HG02623 (cell line): ENCODE measurements at regions not wholly inside any gene's neighbourhood (a gene's known extent, or its start where the extent isn't known, plus 50 kb on each side); places are given as distances from the start of the nearest gene placed in this dataset.

Experiments used
- ATAC-seq: cut with Tn5 transposase; IDR thresholded peaks from one replicate; pipeline ENCODE4 v1.9.1; 2021; ENCODE audit warnings: moderate library complexity; ENCODE audit not compliant: unreplicated experiment

GRCh38 chr3:147582642-147583041 lies 173.5 kb downstream of the ZIC1 start:
- ATAC-seq: no peak

GRCh38 chr3:147589016-147589415 lies 179.9 kb downstream of the ZIC1 start:
- ATAC-seq: no peak

DNA sequence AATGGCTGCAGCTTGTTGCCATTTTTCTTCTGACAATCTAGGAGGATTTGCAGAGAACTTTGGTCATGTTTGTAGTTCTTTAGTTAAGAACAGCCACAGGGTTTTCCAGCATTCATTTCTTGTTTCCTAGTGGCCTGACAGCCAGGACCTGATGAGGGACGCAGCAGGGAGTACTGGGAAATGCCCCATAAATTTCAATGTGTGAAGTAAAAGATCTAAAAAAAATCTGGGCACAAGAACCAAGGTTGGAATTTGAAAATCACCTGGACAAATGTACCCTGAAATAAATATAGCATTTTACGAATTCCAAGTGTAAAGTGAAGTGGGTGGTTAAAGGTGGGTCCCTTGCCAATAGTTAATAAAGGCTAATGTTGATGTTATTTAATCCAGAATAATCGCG lies 195.0 kb downstream of the ZIC1 start:
- ATAC-seq: no peak

DNA sequence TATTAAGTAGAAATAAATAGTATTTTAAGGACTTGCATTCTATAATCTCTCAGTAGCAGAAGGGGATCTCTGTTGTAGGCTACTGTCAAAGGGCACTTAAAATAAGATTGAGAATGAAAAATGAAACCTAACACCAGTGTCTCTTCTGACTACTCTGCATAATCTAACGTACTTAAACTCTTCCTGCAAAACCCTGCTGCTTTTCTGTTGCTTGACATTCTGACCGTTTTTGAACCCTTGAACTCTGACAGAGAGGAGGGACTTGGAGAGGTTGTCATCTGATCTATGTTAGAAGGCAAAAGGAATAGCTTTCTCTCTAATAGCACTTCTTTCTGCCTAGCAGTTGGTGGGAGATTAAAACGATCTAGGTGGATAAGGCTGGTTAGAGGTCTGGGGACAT lies 204.6 kb downstream of the ZIC1 start:
- ATAC-seq: peak; percentile 53

DNA sequence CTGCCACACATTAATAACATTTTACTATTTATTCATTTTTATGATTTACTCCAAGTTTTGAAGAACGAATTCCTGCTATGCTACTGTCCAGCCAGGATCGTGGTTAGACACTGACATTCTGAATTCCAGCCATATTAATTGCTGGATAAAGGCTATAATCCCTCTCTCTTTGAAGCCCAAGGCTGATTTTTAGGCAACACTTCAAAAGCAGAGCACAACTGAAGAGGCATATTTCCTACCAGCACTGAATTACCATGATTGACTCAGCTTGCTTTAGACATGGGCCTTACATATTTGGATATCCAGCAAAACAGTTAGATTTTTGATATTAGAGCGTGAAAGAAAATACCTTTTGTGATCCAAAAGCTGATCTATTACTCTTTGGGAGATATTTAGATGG lies 205.0 kb downstream of the ZIC1 start:
- ATAC-seq: no peak

- no peak for ATAC-seq
Measured at GRCh38 chr3:147615035-147615434, 205.9 kb downstream of the ZIC1 start.

GRCh38 chr3:147616998-147617619 lies 207.9 kb downstream of the ZIC1 start:
- ATAC-seq: no peak

- ATAC-seq: no peak
Measured at GRCh38 chr3:147618691-147619090, 209.5 kb downstream of the ZIC1 start.

- no peak for ATAC-seq
Measured at GRCh38 chr3:147619921-147620560, 210.9 kb downstream of the ZIC1 start.

GRCh38 chr3:147620906-147621305 lies 211.7 kb downstream of the ZIC1 start:
- ATAC-seq: no peak

DNA sequence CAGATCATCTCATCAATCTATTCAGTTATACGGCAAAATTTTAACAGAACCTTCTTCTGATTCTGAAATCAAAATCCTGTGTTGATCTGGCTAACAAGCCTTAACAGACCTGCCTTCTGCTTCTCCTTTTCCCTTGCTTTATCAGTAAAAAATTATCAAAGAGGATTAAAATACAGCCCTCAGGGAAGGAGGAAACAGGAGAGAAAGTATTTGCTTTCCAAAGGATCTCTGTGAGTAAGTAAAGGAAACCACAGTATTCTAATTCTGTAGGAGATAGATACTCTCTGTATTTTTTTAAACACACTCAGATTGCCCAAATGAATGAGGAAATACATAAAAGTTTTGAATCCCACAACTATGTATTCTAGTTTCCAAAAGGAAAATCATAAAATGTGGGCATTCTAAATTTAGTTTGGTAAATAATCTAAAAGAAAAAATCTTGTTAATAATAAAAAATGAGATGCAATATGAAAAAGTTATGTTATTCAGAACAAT lies 221.8 kb downstream of the ZIC1 start:
- no peak for ATAC-seq

DNA sequence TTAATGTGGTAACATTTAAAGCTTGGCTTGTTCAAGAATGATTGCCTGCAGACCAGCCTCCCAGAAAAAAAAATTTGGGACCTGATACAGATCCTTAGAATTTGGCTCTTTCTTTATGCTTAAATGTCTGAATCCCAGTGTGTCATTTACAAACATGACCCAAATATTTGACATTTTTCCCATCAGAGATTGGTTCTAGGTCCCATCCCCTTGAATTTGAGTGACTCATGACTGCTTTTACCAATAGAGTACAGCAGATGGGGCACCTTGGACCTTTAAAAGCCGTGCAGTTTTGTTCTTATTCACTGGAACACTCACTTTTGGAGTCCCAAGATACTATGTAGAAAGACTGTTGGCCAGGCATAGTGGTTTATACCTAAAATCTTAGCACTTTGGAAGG lies 231.6 kb downstream of the ZIC1 start:
- no peak for ATAC-seq

GRCh38 chr3:147645761-147646160 lies 236.6 kb downstream of the ZIC1 start:
- ATAC-seq: no peak

- ATAC-seq: no peak
Measured at GRCh38 chr3:147649475-147649874, 240.3 kb downstream of the ZIC1 start.

DNA sequence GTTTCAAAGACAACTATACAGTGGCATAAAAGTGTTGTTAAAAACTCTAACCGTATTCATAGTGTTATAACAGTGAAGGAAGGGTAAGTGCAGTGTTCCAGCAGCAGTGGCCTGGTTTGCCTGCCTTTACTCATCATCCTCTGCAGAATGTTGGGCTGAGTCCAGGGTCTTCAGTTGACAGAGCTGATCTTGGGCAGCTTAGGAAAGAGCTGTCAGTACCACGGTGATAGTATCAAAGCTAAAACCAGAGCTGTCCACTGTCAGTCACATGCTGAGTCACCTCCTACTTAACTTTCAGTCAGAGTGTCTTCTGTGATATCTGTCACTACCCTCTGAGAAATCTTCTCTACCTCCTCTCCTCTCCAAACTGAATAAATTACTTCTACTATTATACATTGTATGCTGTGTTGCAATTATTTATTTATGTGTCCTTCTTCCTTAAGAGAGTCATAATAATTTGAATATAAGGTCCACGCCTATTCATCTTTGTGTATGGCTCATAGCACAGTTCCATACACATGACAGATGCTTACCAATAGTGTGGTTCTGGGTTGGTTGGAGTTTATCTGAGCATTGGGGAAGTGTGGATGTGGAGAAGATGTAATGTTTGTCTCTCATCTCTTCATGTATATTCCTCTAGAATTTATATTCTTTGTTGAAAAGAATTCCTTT lies 242.1 kb downstream of the ZIC1 start:
- ATAC-seq: no peak

GRCh38 chr3:147652651-147653366 lies 243.6 kb downstream of the ZIC1 start:
- no peak for ATAC-seq

- no peak for ATAC-seq
Measured at GRCh38 chr3:147653367-147653923, 244.3 kb downstream of the ZIC1 start.

DNA sequence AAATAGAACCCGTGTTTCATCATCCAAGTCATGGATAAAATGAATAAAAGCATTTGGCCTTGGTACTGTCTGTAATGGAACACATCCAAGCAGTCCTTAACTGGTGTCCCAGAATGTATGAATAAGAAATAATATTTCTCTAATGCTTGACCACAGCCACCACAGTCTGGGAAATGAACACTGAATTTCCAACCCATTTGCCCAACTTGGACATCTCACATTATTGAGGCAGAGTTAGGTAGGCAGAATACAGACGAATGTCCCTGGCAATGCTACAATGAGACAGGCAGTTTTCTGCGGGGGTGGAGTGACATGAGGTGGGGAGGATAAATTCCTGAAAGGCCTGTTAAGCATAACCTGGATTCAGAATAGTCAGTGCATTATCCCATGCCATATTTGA lies 245.7 kb downstream of the ZIC1 start:
- ATAC-seq: no peak

DNA sequence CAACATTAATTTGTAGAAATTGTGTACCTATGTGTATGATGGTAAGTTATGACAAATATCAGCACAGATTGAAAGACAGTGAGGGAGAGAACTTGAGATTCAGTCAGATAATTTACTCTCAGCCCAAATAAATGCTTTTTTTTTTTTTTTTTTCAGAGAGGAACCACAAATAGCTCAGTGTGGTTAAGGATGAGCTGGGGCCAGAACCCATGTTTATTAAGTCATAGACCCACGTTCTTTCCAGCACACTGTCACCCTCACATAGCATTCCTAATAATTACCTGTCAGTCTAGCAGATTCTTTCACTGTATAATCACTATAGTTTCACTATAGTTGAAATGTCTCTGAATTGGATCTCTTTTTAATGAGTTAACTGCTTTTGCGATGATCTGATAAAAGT lies 246.1 kb downstream of the ZIC1 start:
- ATAC-seq: no peak

- ATAC-seq: no peak
Measured at GRCh38 chr3:147656023-147656422, 246.9 kb downstream of the ZIC1 start.

DNA sequence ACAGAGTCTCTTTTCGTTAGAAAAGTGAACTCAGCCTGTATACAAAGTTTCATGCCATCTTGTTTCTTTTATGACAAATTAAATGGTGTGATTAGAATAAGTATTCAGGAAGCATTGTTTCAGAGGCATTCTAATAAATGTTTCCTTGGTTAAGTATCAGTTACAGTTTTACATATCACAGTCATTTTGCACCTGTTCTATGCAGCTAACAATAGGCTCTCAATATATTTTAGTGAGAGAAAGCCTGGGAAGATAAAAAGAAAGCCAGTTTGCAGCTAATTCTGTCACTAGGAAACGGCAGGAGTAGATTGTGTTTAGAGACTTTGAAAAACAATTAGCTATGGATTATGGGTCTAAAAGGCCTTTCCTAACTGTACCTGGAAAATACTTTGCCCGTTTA lies 252.8 kb downstream of the ZIC1 start:
- no peak for ATAC-seq
